Ishikawa (cell line): ENCODE measurements at regions not wholly inside any gene's neighbourhood (a gene's known extent, or its start where the extent isn't known, plus 50 kb on each side); places are given as distances from the start of the nearest gene placed in this dataset.

ENCODE experiments used
- CEBPB ChIP-seq: IDR thresholded peaks from 2 replicates; pipeline ENCODE4 v1.6.1; 2012
- CREB1 ChIP-seq: IDR thresholded peaks from 2 replicates; pipeline ENCODE4 v1.6.1; 2012; ENCODE audit warnings: low read depth
- EGR1 ChIP-seq: IDR thresholded peaks from 2 replicates; pipeline ENCODE4 v1.6.1; 2012
- EP300 ChIP-seq: IDR thresholded peaks from 2 replicates; pipeline ENCODE4 v1.6.1; 2012; ENCODE audit warnings: borderline replicate concordance
- FOXM1 ChIP-seq: IDR thresholded peaks from 2 replicates; pipeline ENCODE4 v1.6.1; 2012; ENCODE audit warnings: low read depth, borderline replicate concordance
- NFIC ChIP-seq: IDR thresholded peaks from 2 replicates; pipeline ENCODE4 v1.6.1; 2012
- RAD21 ChIP-seq: IDR thresholded peaks from 2 replicates; pipeline ENCODE4 v1.6.1; 2012; ENCODE audit warnings: low read depth
- TAF1 ChIP-seq: IDR thresholded peaks from 2 replicates; pipeline ENCODE4 v1.6.1; 2012; ENCODE audit warnings: low read depth, mild to moderate bottlenecking
- TCF12 ChIP-seq: IDR thresholded peaks from 2 replicates; pipeline ENCODE4 v1.6.1; 2012; ENCODE audit warnings: low read depth
- TEAD4 ChIP-seq: IDR thresholded peaks from 2 replicates; pipeline ENCODE4 v1.6.1; 2012
- YY1 ChIP-seq: IDR thresholded peaks from 2 replicates; pipeline ENCODE4 v1.6.1; 2012; ENCODE audit warnings: low read depth
- ZBTB7A ChIP-seq: IDR thresholded peaks from 2 replicates; pipeline ENCODE4 v1.6.1; 2012; ENCODE audit warnings: low read depth
- TF ChIP-seq, protein P1 (sequence below): IDR thresholded peaks from 2 replicates; pipeline ENCODE4 v1.6.1; 2012
- TF ChIP-seq, protein P2 (sequence below): IDR thresholded peaks from 2 replicates; pipeline ENCODE4 v1.6.1; 2012
- TF ChIP-seq, protein P3 (sequence below): IDR thresholded peaks from 2 replicates; pipeline ENCODE4 v1.6.1; 2012; ENCODE audit warnings: low read depth, mild to moderate bottlenecking

DNA sequence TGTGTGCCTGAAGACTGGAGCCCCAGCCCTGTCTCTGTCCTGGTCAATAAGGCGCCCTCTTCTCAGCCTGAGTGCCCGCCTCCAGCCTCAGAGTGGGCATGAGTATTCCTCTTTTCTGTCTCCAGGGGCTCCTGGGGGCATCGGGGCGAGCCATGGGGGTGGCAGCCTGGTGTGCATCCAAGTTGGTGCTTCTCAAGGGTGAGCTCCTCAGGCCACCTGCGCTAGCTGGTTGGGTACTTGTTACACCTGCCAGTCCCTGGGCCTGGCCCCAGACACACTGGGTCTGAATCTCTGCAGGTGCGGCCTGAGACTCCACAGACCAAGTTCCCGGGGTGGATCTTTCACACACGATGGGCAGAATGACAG lies 168.6 kb upstream of the B3GAT1 start:
- TF ChIP-seq, protein P1, sequence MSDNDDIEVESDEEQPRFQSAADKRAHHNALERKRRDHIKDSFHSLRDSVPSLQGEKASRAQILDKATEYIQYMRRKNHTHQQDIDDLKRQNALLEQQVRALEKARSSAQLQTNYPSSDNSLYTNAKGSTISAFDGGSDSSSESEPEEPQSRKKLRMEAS = no peak
- TF ChIP-seq CREB1 = no peak
- TF ChIP-seq, protein P2, sequence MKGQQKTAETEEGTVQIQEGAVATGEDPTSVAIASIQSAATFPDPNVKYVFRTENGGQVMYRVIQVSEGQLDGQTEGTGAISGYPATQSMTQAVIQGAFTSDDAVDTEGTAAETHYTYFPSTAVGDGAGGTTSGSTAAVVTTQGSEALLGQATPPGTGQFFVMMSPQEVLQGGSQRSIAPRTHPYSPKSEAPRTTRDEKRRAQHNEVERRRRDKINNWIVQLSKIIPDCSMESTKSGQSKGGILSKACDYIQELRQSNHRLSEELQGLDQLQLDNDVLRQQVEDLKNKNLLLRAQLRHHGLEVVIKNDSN = no peak
- no peak for TF ChIP-seq ZBTB7A
- TF ChIP-seq CEBPB = no peak
- no peak for TF ChIP-seq EP300

DNA sequence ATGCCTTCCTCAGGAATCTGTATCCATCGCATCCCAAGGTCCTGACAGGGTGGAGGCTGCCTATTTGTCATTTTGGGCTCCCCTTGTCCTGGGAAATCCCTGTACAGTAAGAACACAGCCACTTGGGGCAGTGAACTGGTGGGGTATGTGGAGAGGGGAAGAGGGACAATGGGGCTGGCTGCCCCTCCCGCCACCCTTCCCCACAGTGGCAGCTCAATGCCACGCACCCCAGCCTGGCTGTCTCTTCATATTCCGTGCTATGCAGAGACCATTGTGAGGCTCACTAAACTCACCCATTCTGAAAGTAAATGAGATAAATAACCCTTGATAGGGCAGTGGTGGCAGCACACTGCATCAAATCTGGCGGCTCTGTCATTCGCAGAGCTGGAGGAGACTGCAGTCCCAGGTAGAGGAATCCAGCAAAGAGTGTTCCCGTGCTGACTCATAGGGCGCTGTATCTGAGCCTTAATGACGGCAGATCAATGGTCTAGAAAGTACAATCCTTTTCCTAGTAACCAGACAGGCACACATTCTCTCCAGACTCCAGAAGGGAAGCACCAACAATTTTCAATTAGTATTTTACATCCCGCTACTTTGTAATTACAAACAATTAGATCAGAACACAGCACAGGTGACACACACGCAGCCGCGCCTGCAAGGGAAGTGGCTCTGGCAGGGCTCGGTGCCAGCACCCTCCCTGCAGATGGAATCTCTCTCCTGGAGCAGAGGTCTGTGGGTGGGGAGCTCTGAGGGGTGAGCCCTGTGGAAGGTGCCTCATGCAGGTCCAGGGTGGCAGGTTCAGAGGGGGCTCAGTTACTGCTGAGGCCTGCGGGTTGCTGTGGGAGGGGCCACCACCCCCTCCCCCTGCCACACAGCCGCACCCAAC lies 167.9 kb upstream of the B3GAT1 start:
- TF ChIP-seq TAF1 = no peak
- TF ChIP-seq CEBPB = no peak
- no peak for TF ChIP-seq ZBTB7A

DNA sequence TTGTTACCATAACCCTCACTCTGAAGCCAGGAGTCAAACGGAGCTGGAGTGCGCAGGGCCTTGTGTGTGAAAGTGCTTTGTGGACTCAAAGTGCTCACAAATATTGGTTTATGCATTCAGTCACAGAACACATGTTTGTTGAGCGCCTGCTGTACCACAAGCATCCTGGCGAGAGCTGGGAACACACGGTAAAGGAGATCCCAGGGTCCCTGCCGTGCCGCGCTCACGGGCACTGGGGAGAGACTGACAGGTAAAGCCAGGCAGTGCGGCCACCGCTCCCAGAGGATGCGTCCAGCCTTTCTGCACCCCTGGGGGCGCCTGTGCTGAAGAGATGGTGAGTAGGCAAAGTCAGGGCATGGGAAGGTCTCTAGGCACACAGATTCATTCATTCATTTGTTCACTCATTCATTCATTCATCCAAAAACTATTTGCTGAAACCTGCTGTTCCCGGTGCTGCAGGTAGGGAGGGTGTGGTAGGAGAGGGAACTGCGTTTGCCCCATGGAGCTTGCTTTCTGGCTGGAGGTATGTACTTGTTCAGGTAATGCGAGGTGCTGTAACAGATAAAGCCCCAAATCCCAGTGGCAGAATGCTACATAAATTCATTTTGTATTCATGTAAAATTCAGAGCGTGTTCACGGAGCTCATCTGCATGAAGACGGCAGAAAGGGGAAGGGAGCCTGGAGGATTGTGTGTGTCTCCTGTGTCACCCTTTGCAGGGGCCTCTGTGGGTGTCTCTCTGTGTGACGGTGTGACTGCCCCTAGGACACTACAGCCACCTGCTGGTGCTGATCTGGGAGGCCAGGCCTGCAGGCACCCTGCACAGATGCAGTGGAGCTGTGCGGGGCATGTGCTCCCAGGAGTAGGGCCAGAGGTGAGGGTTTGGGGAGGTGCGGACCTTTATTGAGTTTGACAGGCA lies 167.0 kb upstream of the B3GAT1 start:
- TF ChIP-seq, protein P1 = no peak
- TF ChIP-seq NFIC (no peak), YY1 (no peak), CEBPB (no peak), TAF1 (no peak), EGR1 (no peak), RAD21 (no peak)

DNA sequence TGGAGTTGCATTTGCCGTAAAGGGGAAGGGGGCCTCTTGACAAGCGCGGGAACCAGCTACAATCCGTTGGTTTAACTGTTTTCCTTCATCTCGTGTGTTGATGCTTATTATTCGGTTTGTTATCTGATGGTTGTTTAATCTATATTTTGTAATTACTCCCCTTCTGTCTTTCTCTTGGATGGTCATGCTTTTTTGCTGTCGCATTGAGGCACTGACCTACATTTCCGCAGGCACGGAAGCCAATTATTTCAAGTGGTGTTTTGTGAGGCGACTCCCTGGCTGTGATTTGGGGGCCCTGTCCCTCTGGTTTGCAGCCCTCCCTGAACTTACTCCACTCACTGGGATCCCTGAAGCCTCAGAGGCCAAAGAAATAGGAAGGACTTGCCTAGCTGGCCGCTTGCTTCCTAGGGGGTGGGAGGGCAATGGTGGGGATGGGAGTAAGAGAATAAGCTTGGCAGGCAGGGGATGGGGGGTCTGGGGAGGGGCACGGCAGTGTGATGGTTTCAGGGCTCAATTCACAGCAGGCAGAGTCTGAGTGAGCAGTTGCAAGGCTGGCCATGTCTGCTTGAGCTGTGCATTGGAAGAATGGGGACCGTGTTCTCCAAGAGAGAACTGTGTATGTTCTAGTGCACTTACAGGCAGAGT lies 165.8 kb upstream of the B3GAT1 start:
- TF ChIP-seq RAD21 (no peak), EGR1 (no peak), ZBTB7A (no peak)

DNA sequence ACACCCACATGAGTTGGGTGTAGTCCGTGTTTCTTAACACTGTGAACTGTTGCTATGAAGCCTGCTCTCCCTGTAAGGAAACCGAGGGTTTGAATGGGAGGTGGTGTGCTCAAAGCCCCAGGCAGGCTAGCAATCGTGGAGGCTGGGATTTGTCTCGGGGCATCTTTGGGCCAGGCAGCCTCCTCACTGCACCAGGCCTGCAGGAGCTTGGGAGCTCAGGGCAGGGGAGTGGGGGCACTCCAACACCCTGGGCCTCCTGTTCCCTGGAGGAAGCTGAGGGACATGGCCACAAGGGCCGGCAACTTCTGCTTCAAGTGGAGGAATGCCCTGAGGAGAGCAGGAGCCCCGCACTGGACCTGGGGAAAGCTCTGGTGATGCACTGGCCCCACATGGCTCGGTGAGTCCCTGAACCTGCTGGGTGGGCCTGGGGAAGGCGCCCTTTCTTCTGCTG lies 164.7 kb upstream of the B3GAT1 start:
- no peak for TF ChIP-seq TAF1
- no peak for TF ChIP-seq ZBTB7A
- TF ChIP-seq RAD21 = no peak

DNA sequence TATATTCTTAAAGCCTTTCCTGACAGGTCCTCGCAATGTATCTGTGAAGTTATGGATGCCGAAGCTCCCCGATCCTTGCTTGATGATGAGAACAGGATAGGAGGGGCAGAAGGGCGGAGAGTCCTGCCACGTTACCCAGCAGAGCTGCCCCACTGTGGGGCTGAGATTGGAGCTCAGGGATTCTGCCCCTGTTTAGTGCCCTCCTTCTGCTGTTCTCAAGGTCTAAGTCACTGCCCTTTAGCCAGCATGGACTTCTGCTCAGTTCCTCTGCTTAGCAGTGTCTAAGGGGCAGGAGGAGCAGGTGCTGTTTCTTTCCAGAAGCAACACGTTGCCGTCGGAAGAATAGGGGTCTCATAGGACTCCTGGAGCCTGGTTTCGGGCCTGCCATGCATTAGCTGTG lies 164.2 kb upstream of the B3GAT1 start:
- no peak for TF ChIP-seq EGR1
- no peak for TF ChIP-seq TCF12
- no peak for TF ChIP-seq ZBTB7A
- TF ChIP-seq, protein P2 = no peak
- no peak for TF ChIP-seq FOXM1
- TF ChIP-seq, protein P1 = no peak
- no peak for TF ChIP-seq CEBPB
- no peak for TF ChIP-seq TAF1
- no peak for TF ChIP-seq NFIC
- no peak for TF ChIP-seq YY1
- no peak for TF ChIP-seq CREB1
- TF ChIP-seq EP300 = no peak
- TF ChIP-seq TEAD4 = no peak
- TF ChIP-seq, protein P3, sequence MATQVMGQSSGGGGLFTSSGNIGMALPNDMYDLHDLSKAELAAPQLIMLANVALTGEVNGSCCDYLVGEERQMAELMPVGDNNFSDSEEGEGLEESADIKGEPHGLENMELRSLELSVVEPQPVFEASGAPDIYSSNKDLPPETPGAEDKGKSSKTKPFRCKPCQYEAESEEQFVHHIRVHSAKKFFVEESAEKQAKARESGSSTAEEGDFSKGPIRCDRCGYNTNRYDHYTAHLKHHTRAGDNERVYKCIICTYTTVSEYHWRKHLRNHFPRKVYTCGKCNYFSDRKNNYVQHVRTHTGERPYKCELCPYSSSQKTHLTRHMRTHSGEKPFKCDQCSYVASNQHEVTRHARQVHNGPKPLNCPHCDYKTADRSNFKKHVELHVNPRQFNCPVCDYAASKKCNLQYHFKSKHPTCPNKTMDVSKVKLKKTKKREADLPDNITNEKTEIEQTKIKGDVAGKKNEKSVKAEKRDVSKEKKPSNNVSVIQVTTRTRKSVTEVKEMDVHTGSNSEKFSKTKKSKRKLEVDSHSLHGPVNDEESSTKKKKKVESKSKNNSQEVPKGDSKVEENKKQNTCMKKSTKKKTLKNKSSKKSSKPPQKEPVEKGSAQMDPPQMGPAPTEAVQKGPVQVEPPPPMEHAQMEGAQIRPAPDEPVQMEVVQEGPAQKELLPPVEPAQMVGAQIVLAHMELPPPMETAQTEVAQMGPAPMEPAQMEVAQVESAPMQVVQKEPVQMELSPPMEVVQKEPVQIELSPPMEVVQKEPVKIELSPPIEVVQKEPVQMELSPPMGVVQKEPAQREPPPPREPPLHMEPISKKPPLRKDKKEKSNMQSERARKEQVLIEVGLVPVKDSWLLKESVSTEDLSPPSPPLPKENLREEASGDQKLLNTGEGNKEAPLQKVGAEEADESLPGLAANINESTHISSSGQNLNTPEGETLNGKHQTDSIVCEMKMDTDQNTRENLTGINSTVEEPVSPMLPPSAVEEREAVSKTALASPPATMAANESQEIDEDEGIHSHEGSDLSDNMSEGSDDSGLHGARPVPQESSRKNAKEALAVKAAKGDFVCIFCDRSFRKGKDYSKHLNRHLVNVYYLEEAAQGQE = no peak
- TF ChIP-seq RAD21 = no peak
